HL-60 (cell line): ENCODE measurements at regions not wholly inside any gene's neighbourhood (a gene's known extent, or its start where the extent isn't known, plus 50 kb on each side); places are given as distances from the start of the nearest gene placed in this dataset.

Source experiments
- DNase-seq, 2 experiments: peaks; one replicate each; pipeline ENCODE4 v3.0.0-alpha.2; 2010 to 2020; ENCODE audit warnings: low read depth in 1 of 2, low spot score in 1 of 2
- H3K27ac ChIP-seq: fragments of 250-450 bp; sonication (Bioruptor Pico); replicated peaks from 2 replicates; pipeline ENCODE4 v1.5.1; 2020; ENCODE audit warnings: mild to moderate bottlenecking, moderate library complexity
- H3K27me3 ChIP-seq: fragments of 250-450 bp; sonication (Bioruptor Pico); 2 replicates; pipeline ENCODE4 v1.5.1; 2021; ENCODE audit warnings: mild to moderate bottlenecking, moderate library complexity; ENCODE audit not compliant: insufficient read depth, poor library complexity, severe bottlenecking
- H3K4me3 ChIP-seq: replicated peaks from 2 replicates; pipeline ENCODE4 v1.5.1; 2011; ENCODE audit warnings: mild to moderate bottlenecking, control low read depth, low read length; ENCODE audit not compliant: insufficient read depth
- GABPA ChIP-seq: IDR thresholded peaks from 2 replicates; pipeline ENCODE4 v1.6.1; 2012; ENCODE audit warnings: low read depth
- POLR2AphosphoS5 ChIP-seq: IDR thresholded peaks from 2 replicates; pipeline ENCODE4 v1.6.1; 2012; ENCODE audit warnings: low read depth
- SPI1 ChIP-seq: IDR thresholded peaks from 2 replicates; pipeline ENCODE4 v1.6.1; 2012; ENCODE audit warnings: low read depth, mild to moderate bottlenecking, borderline replicate concordance
- TF ChIP-seq, protein P1 (sequence below): IDR thresholded peaks from 2 replicates; pipeline ENCODE4 v1.6.1; 2012; ENCODE audit warnings: low read depth; ENCODE audit not compliant: insufficient replicate concordance
- TF ChIP-seq, protein P2 (sequence below): IDR thresholded peaks from one replicate; pipeline ENCODE4 v1.5.1; 2011; ENCODE audit warnings: low read length, control low read depth, inconsistent platforms; ENCODE audit not compliant: insufficient read depth

DNA sequence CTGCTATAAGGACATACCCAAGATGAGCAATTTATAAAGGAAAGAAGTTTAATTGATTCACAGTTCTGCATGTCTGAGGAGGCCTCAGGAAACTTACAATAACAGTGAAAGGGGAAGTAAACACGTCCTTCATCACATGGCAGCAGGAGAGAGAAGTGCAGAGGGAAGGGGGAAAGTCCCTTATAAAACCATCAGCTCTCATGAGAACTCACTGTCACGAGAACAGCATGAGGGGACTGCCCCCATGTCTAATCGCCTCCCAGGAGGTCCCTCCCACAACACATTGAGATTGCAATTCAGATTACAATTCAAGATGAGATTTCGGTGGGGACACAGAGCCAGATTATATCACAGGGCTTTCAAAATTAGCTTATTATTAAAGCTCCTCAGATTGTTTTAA is 209.5 kb upstream of the PPP3CA start:
- Histone ChIP-seq H3K27ac (no peak overlapping the region), H3K27me3 (no peaks in the 10 kb centered on the region), H3K4me3 (no peak overlapping the region)
- TF ChIP-seq POLR2AphosphoS5 (no peak), GABPA (no peak), SPI1 (no peak; the same call in 1 of the 2 replicates)
- TF ChIP-seq, protein P1, sequence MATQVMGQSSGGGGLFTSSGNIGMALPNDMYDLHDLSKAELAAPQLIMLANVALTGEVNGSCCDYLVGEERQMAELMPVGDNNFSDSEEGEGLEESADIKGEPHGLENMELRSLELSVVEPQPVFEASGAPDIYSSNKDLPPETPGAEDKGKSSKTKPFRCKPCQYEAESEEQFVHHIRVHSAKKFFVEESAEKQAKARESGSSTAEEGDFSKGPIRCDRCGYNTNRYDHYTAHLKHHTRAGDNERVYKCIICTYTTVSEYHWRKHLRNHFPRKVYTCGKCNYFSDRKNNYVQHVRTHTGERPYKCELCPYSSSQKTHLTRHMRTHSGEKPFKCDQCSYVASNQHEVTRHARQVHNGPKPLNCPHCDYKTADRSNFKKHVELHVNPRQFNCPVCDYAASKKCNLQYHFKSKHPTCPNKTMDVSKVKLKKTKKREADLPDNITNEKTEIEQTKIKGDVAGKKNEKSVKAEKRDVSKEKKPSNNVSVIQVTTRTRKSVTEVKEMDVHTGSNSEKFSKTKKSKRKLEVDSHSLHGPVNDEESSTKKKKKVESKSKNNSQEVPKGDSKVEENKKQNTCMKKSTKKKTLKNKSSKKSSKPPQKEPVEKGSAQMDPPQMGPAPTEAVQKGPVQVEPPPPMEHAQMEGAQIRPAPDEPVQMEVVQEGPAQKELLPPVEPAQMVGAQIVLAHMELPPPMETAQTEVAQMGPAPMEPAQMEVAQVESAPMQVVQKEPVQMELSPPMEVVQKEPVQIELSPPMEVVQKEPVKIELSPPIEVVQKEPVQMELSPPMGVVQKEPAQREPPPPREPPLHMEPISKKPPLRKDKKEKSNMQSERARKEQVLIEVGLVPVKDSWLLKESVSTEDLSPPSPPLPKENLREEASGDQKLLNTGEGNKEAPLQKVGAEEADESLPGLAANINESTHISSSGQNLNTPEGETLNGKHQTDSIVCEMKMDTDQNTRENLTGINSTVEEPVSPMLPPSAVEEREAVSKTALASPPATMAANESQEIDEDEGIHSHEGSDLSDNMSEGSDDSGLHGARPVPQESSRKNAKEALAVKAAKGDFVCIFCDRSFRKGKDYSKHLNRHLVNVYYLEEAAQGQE: no peak
- TF ChIP-seq, protein P2, sequence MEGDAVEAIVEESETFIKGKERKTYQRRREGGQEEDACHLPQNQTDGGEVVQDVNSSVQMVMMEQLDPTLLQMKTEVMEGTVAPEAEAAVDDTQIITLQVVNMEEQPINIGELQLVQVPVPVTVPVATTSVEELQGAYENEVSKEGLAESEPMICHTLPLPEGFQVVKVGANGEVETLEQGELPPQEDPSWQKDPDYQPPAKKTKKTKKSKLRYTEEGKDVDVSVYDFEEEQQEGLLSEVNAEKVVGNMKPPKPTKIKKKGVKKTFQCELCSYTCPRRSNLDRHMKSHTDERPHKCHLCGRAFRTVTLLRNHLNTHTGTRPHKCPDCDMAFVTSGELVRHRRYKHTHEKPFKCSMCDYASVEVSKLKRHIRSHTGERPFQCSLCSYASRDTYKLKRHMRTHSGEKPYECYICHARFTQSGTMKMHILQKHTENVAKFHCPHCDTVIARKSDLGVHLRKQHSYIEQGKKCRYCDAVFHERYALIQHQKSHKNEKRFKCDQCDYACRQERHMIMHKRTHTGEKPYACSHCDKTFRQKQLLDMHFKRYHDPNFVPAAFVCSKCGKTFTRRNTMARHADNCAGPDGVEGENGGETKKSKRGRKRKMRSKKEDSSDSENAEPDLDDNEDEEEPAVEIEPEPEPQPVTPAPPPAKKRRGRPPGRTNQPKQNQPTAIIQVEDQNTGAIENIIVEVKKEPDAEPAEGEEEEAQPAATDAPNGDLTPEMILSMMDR: no peak
- peak in 1 of 2 experiments; percentile 21 for DNase-seq

DNA sequence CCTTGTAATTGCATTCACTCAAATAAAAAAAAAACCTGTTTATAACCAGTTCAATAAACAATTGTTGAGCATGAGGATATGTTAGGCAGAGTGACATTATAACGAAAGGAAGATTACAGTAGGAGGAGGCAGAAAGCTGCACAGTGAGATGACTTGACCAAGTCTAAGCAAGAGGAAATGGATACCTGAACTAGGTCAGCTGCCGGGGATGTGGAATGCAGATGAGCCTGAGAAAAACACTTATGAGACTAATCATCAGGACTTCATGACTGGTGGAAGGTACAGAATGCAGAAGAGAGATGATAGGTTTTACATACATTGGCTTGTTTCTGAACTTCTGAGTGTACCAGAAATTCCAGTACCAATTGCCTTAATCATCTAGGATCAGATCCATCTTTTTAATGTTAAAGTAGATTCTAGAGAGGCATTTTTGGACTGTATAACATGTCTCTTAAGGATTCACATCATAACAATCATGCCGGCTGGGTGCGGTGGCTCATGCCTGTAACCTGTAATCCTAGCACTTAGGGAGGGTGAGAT is 208.1 kb upstream of the PPP3CA start:
- Histone ChIP-seq H3K4me3 (no peak overlapping the region), H3K27ac (no peak overlapping the region), H3K27me3 (no peaks in the 10 kb centered on the region)
- TF ChIP-seq GABPA (no peak), POLR2AphosphoS5 (no peak), SPI1 (no peak)
- TF ChIP-seq, protein P1: no peak
- TF ChIP-seq, protein P2: no peak
- DNase-seq: no peak

DNA sequence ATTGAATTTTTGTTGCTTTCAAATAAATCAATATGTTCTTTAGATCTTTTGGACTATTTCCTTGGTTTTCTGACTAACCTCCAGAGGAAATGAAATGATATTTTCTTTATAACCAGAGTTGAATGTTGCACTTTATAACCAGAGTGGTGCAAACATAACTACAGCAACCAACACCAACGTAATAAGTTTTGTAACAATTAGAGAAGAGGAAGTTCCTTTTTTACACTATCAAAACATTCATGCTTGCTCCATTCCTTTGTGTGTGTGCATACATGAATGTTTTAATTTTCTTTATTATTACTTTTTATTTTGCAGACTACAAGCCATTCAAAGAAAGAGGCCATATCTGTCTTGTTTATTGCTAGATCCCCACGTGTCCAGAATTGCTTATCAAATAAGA is 193.0 kb upstream of the PPP3CA start:
- peak; percentile 46; the same call in 1 of the 2 replicates for TF ChIP-seq SPI1
- TF ChIP-seq, protein P1: no peak
- TF ChIP-seq, protein P2: no peak
- DNase-seq: peak in 1 of 2 experiments; percentile 20
- H3K27ac ChIP-seq: peak overlapping the region; percentile 49

More for the DNA sequence above, 193.0 kb upstream of the PPP3CA start:
- Histone ChIP-seq H3K27me3 (no peaks in the 10 kb centered on the region), H3K4me3 (no peak overlapping the region)
